NCI-H460 (cell line): ENCODE measurements at regions not wholly inside any gene's neighbourhood (a gene's known extent, or its start where the extent isn't known, plus 50 kb on each side); places are given as distances from the start of the nearest gene placed in this dataset.
"Not testable (repeated sequence)": the region's sequence is repeated elsewhere in the genome, so short reads cannot be mapped to it uniquely, and the experiment has no call there.

ENCODE experiments used
- DNase-seq: peaks from one replicate; pipeline ENCODE4 v3.0.0-alpha.2; 2016; ENCODE audit warnings: low read depth; ENCODE audit errors: extremely low read depth

- DNase-seq: no peak
Measured at GRCh38 chr22:47621253-47621652, 858.8 kb downstream of the TBC1D22A start.

- DNase-seq: no peak
Measured at GRCh38 chr22:47620391-47620790, 857.9 kb downstream of the TBC1D22A start.

GRCh38 chr22:47619631-47620030, 857.2 kb downstream of the TBC1D22A start:
- no peak for DNase-seq

- DNase-seq: no peak
Measured at GRCh38 chr22:47618180-47619010, 855.9 kb downstream of the TBC1D22A start.

- no peak for DNase-seq
Measured at GRCh38 chr22:47617186-47617585, 854.7 kb downstream of the TBC1D22A start.

- DNase-seq: no peak
Measured at GRCh38 chr22:47616396-47617020, 854.1 kb downstream of the TBC1D22A start.

GRCh38 chr22:47615051-47615450, 852.6 kb downstream of the TBC1D22A start:
- no peak for DNase-seq

- DNase-seq: no peak
Measured at GRCh38 chr22:47613606-47614350, 851.3 kb downstream of the TBC1D22A start.

- DNase-seq: not testable (repeated sequence)
Measured at GRCh38 chr22:47613181-47613580, 850.7 kb downstream of the TBC1D22A start.

- no peak for DNase-seq
Measured at GRCh38 chr22:47612311-47612910, 850.0 kb downstream of the TBC1D22A start.

- no peak for DNase-seq
Measured at GRCh38 chr22:47610764-47611163, 848.3 kb downstream of the TBC1D22A start.

- no peak for DNase-seq
Measured at GRCh38 chr22:47610281-47610680, 847.8 kb downstream of the TBC1D22A start.

- no peak for DNase-seq
Measured at GRCh38 chr22:47609653-47610052, 847.2 kb downstream of the TBC1D22A start.

- no peak for DNase-seq
Measured at GRCh38 chr22:47608421-47608820, 846.0 kb downstream of the TBC1D22A start.

- no peak for DNase-seq
Measured at GRCh38 chr22:47607486-47607885, 845.0 kb downstream of the TBC1D22A start.

- no peak for DNase-seq
Measured at GRCh38 chr22:47606426-47606825, 844.0 kb downstream of the TBC1D22A start.

GRCh38 chr22:47605886-47606285, 843.4 kb downstream of the TBC1D22A start:
- no peak for DNase-seq

- no peak for DNase-seq
Measured at GRCh38 chr22:47605441-47605840, 843.0 kb downstream of the TBC1D22A start.

GRCh38 chr22:47604563-47604962, 842.1 kb downstream of the TBC1D22A start:
- no peak for DNase-seq

GRCh38 chr22:47602732-47603131, 840.3 kb downstream of the TBC1D22A start:
- no peak for DNase-seq

- DNase-seq: no peak
Measured at GRCh38 chr22:47601666-47602065, 839.2 kb downstream of the TBC1D22A start.
